ENCODE measurements at regions not wholly inside any gene's neighbourhood (a gene's known extent, or its start where the extent isn't known, plus 50 kb on each side); places are given as distances from the start of the nearest gene placed in this dataset.

DNA sequence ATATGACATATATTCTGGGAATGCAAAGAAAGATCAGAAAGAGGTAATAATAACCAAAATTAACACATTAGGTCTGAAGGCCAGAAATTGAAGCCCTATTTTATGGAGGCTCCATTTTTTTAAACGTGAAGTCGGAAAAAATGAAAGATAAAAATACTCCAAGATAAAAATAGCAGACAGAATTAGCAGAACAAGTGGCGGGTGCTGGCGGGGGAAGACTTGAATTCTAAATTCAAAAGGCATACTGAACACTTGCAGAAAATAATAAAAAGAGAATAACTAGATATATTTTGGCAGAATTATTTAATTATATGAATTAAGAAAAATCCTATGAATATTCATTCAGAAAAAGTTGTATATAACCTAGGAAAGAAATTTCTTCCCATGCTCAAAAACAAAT is 543.7 kb upstream of the ACO1 start:
- no peak overlapping the region for H3K9ac ChIP-seq (ENCODE audit: low read depth in 2 of 2, low read length in 2 of 2)
- H3K4me3 ChIP-seq = no peak overlapping the region
- no peaks in the 10 kb centered on the region for H3K9me3 ChIP-seq
- no peak overlapping the region for H3K27ac ChIP-seq
- H3K27me3 ChIP-seq = no peaks in the 10 kb centered on the region
- H3K4me1 ChIP-seq = no peaks in the 10 kb centered on the region
- intact Hi-C loops (cut with DNase I) = no loop called here
- TF ChIP-seq, protein P1, sequence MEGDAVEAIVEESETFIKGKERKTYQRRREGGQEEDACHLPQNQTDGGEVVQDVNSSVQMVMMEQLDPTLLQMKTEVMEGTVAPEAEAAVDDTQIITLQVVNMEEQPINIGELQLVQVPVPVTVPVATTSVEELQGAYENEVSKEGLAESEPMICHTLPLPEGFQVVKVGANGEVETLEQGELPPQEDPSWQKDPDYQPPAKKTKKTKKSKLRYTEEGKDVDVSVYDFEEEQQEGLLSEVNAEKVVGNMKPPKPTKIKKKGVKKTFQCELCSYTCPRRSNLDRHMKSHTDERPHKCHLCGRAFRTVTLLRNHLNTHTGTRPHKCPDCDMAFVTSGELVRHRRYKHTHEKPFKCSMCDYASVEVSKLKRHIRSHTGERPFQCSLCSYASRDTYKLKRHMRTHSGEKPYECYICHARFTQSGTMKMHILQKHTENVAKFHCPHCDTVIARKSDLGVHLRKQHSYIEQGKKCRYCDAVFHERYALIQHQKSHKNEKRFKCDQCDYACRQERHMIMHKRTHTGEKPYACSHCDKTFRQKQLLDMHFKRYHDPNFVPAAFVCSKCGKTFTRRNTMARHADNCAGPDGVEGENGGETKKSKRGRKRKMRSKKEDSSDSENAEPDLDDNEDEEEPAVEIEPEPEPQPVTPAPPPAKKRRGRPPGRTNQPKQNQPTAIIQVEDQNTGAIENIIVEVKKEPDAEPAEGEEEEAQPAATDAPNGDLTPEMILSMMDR (IDR thresholded peaks at IDR 0.05) = no peak
- no peaks in the 10 kb centered on the region for H3K36me3 ChIP-seq
- no peak for DNase-seq

DNA sequence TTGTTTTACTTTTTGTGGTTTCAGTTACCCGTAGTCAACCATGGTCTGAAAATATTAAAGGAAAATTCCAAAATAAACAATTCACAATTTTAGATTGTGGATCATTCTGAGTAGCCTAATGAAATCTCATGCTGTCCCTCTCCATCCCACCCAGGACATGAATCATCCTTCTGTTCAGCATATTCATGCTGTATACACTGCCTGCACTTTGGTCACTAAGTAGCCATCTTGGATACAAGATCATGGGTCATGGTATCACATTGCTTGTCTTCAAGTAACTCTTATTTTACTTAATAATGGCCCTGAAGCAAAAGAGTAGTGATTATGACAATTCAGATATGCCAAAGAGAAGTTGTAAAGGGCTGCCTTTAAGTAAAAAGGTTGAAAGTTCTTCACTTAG is 536.5 kb upstream of the ACO1 start:
- Histone ChIP-seq H3K9ac (ENCODE audit: low read depth in 2 of 2, low read length in 2 of 2) (no peak overlapping the region), H3K4me1 (no peaks in the 10 kb centered on the region), H3K9me3 (no peaks in the 10 kb centered on the region), H3K27me3 (no peaks in the 10 kb centered on the region), H3K4me3 (no peak overlapping the region), H3K27ac (no peak overlapping the region), H3K36me3 (no peaks in the 10 kb centered on the region)
- TF ChIP-seq, protein P1 (IDR thresholded peaks at IDR 0.05) = no peak
- intact Hi-C loops (cut with DNase I) = no loop called here
- DNase-seq = no peak

DNA sequence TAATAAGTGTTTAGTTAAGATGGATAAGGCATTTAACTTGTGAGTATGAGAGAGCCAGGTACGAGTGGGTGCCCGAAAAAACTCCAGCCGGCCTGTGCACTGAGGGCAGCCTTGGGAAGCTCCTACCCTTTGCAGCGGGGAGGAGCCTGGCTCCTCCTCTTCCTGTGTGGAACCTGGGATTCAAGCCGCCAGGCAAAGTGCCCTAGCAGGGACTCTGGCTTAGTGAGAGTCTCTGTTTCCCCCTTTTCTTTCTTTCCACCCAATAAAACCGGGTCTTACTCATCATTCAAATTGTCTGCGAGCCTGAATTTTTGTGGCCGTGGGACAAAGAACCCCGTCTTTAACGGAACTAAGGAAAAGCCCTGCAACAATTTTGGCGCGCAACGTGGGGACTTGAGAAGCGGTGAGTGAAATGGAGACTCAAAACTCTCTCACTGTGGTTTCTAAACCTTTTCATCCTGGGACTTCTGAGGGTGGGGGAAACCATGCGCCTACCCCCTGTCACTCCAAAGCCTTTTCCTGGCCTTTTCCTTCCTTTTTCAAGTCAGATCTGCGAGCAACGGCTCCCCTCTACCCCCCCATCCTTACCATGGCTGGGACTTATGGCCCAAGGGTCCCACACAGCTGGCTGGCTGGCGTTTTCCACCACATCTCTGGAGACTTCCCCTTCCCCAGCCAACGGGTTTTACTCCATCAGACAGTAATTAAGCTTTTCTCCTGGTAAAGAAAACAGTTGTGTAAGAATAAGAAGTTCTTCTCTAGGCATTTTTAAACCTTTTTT is 535.7 kb upstream of the ACO1 start:
- intact Hi-C loops (cut with DNase I) = no loop called here
- no peak overlapping the region for H3K27ac ChIP-seq
- TF ChIP-seq, protein P1 (IDR thresholded peaks at IDR 0.05) = no peak
- no peaks in the 10 kb centered on the region for H3K4me1 ChIP-seq
- no peak for DNase-seq
- H3K9ac ChIP-seq (ENCODE audit: low read depth in 2 of 2, low read length in 2 of 2) = no peak overlapping the region
- H3K4me3 ChIP-seq = no peak overlapping the region
- H3K27me3 ChIP-seq = no peaks in the 10 kb centered on the region
- H3K36me3 ChIP-seq = no peaks in the 10 kb centered on the region
- H3K9me3 ChIP-seq = no peaks in the 10 kb centered on the region

GRCh38 chr9:31854187-31854586 is 530.3 kb upstream of the ACO1 start:
- H3K4me3 ChIP-seq = no peak overlapping the region
- H3K36me3 ChIP-seq = no peaks in the 10 kb centered on the region
- H3K9me3 ChIP-seq = no peaks in the 10 kb centered on the region
- TF ChIP-seq, protein P1 (IDR thresholded peaks at IDR 0.05) = no peak
- H3K9ac ChIP-seq (ENCODE audit: low read depth in 2 of 2, low read length in 2 of 2) = no peak overlapping the region
- intact Hi-C loops (cut with DNase I) = no loop called here
- no peak for DNase-seq
- H3K4me1 ChIP-seq = no peaks in the 10 kb centered on the region
- H3K27me3 ChIP-seq = no peaks in the 10 kb centered on the region
- no peak overlapping the region for H3K27ac ChIP-seq

DNA sequence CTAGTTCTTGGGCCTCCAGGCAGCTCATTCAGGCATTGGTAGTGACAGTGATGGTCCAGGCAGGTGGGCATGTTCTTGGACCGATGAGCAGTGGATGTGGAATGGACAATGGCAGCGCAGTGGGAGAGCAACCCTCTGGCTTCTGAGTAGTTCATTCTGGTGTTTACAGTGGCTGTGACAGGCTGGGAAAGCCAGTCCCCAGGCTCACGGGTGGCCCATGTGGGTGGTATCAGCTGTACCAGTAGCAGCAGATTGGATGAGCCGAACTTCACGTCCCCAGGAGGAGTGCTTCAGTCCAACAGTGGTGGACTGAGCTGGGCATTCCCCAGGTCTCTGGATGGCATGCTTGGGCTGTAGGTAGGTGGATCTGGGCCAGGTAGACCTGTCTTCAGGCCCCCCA is 515.6 kb upstream of the ACO1 start:
- H3K4me1 ChIP-seq = no peaks in the 10 kb centered on the region
- no peak overlapping the region for H3K4me3 ChIP-seq
- TF ChIP-seq, protein P1 (IDR thresholded peaks at IDR 0.05) = no peak
- H3K9me3 ChIP-seq = no peaks in the 10 kb centered on the region
- no peak overlapping the region for H3K9ac ChIP-seq (ENCODE audit: low read depth in 2 of 2, low read length in 2 of 2)
- H3K27me3 ChIP-seq = no peaks in the 10 kb centered on the region
- no peak for DNase-seq
- no peak overlapping the region for H3K27ac ChIP-seq
- H3K36me3 ChIP-seq = no peaks in the 10 kb centered on the region
- intact Hi-C loops (cut with DNase I) = no loop called here
